DMS53 treated with DMSO at 0.1 percent for 48 hours (cell line): ENCODE measurements at regions not wholly inside any gene's neighbourhood (a gene's known extent, or its start where the extent isn't known, plus 50 kb on each side); places are given as distances from the start of the nearest gene placed in this dataset.
A peak's percentile ranks its signal among the peaks of the same experiment; 100 is the strongest.

Experiments used
- DNase-seq: peaks from one replicate; lab custom pipeline; 2025; ENCODE audit not compliant: unreplicated experiment; lab: John Stamatoyannopoulos, UW

GRCh38 chr14:34138175-34138574 lies 187.3 kb upstream of the EGLN3 start:
- DNase-seq = peak; percentile 50

GRCh38 chr14:34137001-34137745 lies 186.3 kb upstream of the EGLN3 start:
- no peak for DNase-seq

- DNase-seq = no peak
These were observed 184.6 kb upstream of the EGLN3 start for GRCh38 chr14:34135492-34135891.

- no peak for DNase-seq
These were observed 183.6 kb upstream of the EGLN3 start for GRCh38 chr14:34134484-34134883.

- no peak for DNase-seq
These were observed 179.2 kb upstream of the EGLN3 start for GRCh38 chr14:34129927-34130552.

GRCh38 chr14:34128665-34129064 lies 177.8 kb upstream of the EGLN3 start:
- no peak for DNase-seq

- DNase-seq = no peak
These were observed 175.7 kb upstream of the EGLN3 start for GRCh38 chr14:34126586-34126985.

GRCh38 chr14:34124585-34124984 lies 173.7 kb upstream of the EGLN3 start:
- no peak for DNase-seq

- DNase-seq = no peak
These were observed 171.8 kb upstream of the EGLN3 start for GRCh38 chr14:34122650-34123049.

- no peak for DNase-seq
These were observed 171.2 kb upstream of the EGLN3 start for GRCh38 chr14:34122081-34122480.

GRCh38 chr14:34120185-34120977 lies 169.5 kb upstream of the EGLN3 start:
- no peak for DNase-seq

- DNase-seq = no peak
These were observed 168.4 kb upstream of the EGLN3 start for GRCh38 chr14:34119107-34119858.

GRCh38 chr14:34113991-34114390 lies 163.1 kb upstream of the EGLN3 start:
- no peak for DNase-seq

GRCh38 chr14:34113005-34113511 lies 162.2 kb upstream of the EGLN3 start:
- no peak for DNase-seq

GRCh38 chr14:34111953-34112352 lies 161.1 kb upstream of the EGLN3 start:
- no peak for DNase-seq

- DNase-seq = no peak
These were observed 160.6 kb upstream of the EGLN3 start for GRCh38 chr14:34111505-34111904.

- no peak for DNase-seq
These were observed 159.7 kb upstream of the EGLN3 start for GRCh38 chr14:34110531-34110930.

GRCh38 chr14:34107441-34107840 lies 156.6 kb upstream of the EGLN3 start:
- DNase-seq = no peak

GRCh38 chr14:34106310-34106709 lies 155.4 kb upstream of the EGLN3 start:
- no peak for DNase-seq

- no peak for DNase-seq
These were observed 153.9 kb upstream of the EGLN3 start for GRCh38 chr14:34104489-34105397.
